K562 (cell line): ENCODE measurements at regions not wholly inside any gene's neighbourhood (a gene's known extent, or its start where the extent isn't known, plus 50 kb on each side); places are given as distances from the start of the nearest gene placed in this dataset.

Experiments used
- ATAC-seq: fragments of 200-7000 bp; cut with Tn5 transposase; 3 replicates; pipeline ENCODE4 v1.9.1; 2020; ENCODE audit warnings: moderate library complexity
- BruUV-seq: library from RNA; stranded (reverse); fragments of 400-500 nt; replicated peaks from 2 replicates; lab custom pipeline; 2021; lab: Mats Ljungman, UMichigan
- CTCF ChIA-PET: fragments of 300-600 bp; formaldehyde crosslinking; extraction: SDS; loops from one replicate; lab custom pipeline; 2021; ENCODE audit warnings: low intra/inter-chr PET ratio; lab: Yijun Ruan, JAX
- POLR2A ChIA-PET: fragments of 300-600, 350-650 bp; sonication (Branson Sonifier 250); formaldehyde crosslinking; extraction: SDS; loops from one replicate; lab custom pipeline; 2021; ENCODE audit warnings: antibody characterized with exemption, inconsistent platforms; lab: Yijun Ruan, JAX
- DNase-seq, 4 experiments: peaks; one replicate each; pipeline versions ENCODE4 v3.0.0 to v3.0.0-alpha.2; 2011 to 2018; ENCODE audit warnings: low spot score in 3 of 4, mixed read lengths in 3 of 4; ENCODE audit errors: extremely low read depth in 1 of 4
- FAIRE-seq: peaks from 2 replicates; lab custom pipeline; 2011; peaks lifted over from hg19 to GRCh38; lab: Jason Lieb, UNC
- H2AFZ ChIP-seq: 2 replicates; pipeline ENCODE4 v1.6.0; 2011; ENCODE audit warnings: low read depth, low read length, control low read depth, inconsistent platforms
- H3K27ac ChIP-seq: fragments of 200-600 bp; 3 replicates; pipeline ENCODE4 v1.8.0; 2011; ENCODE audit warnings: low read depth, mild to moderate bottlenecking, control low read depth, inconsistent platforms, low read length, moderate library complexity, mixed read lengths; ENCODE audit errors: extremely low read depth
- H3K27me3 ChIP-seq, 2 experiments: fragments of 300-600 bp in 1 of 2; 2 replicates in 1 of 2; 3 replicates in 1 of 2; pipeline versions ENCODE4 v1.6.0 to v1.8.0; 2011; ENCODE audit warnings: inconsistent platforms in 2 of 2, low read length in 2 of 2, mild to moderate bottlenecking in 1 of 2, mixed read lengths in 1 of 2, moderate library complexity in 1 of 2; ENCODE audit not compliant: control insufficient read depth in 2 of 2, insufficient read depth in 2 of 2
- H3K36me3 ChIP-seq: fragments of 300-600 bp; 3 replicates; pipeline ENCODE4 v1.8.0; 2011; ENCODE audit warnings: mild to moderate bottlenecking, low read length, inconsistent platforms; ENCODE audit not compliant: control insufficient read depth, insufficient read depth
- H3K4me1 ChIP-seq, 2 experiments: fragments of 200-600 bp in 1 of 2; replicated peaks in 1 of 2; 2 replicates in 1 of 2; 3 replicates in 1 of 2; pipeline versions ENCODE4 v1.5.1 to v1.8.0; 2011; ENCODE audit warnings: inconsistent platforms in 2 of 2, low read length in 2 of 2, mild to moderate bottlenecking in 1 of 2, mixed read lengths in 1 of 2, moderate library complexity in 1 of 2; ENCODE audit not compliant: control insufficient read depth in 2 of 2, insufficient read depth in 2 of 2
- H3K4me2 ChIP-seq: 2 replicates; pipeline ENCODE4 v1.6.1; 2011; ENCODE audit warnings: low read length, control low read depth, inconsistent platforms, mixed read lengths; ENCODE audit not compliant: insufficient read depth
- H3K4me3 ChIP-seq: fragments of 200-600 bp; sonication (generic), shearing (Covaris generic); 2 replicates; pipeline ENCODE4 v1.5.1; 2016; ENCODE audit warnings: control low read depth, inconsistent platforms
- H3K79me2 ChIP-seq: fragments of 200-600 bp; 3 replicates; pipeline ENCODE4 v1.8.0; 2011; ENCODE audit warnings: low read length, inconsistent platforms; ENCODE audit not compliant: control insufficient read depth, insufficient read depth
- H3K9ac ChIP-seq, 2 experiments: 2 replicates each; pipeline versions ENCODE4 v1.6.0 to v1.6.1; 2011; ENCODE audit warnings: low read depth in 2 of 2, low read length in 2 of 2, control low read depth in 1 of 2, inconsistent platforms in 1 of 2, mild to moderate bottlenecking in 1 of 2, mixed read lengths in 1 of 2; ENCODE audit not compliant: insufficient read depth in 1 of 2
- H3K9me1 ChIP-seq: one replicate; pipeline ENCODE4 v1.6.0; 2011; ENCODE audit warnings: inconsistent platforms, mild to moderate bottlenecking, low read length, moderate library complexity; ENCODE audit not compliant: control insufficient read depth, insufficient read depth
- H3K9me3 ChIP-seq: replicated peaks from 2 replicates; pipeline ENCODE4 v1.5.1; 2011; ENCODE audit warnings: low read depth, low read length, inconsistent platforms; ENCODE audit not compliant: control insufficient read depth, insufficient read depth
- H4K20me1 ChIP-seq: replicated peaks from 2 replicates; pipeline ENCODE4 v1.6.1; 2011; ENCODE audit warnings: low read length, inconsistent platforms, mixed read lengths; ENCODE audit not compliant: control insufficient read depth, insufficient read depth
- ASH1L ChIP-seq: fragments of 450-650 bp; IDR thresholded peaks from 2 replicates; pipeline ENCODE4 v1.6.1; 2018; ENCODE audit warnings: borderline replicate concordance, mild to moderate bottlenecking, low read depth; ENCODE audit not compliant: partially characterized antibody
- DIDO1 ChIP-seq: fragments of 450-650 bp; IDR thresholded peaks from 2 replicates; pipeline ENCODE4 v1.6.1; 2016; ENCODE audit warnings: low read depth, missing biosample characterization, missing genetic modification characterization
- KLF6 ChIP-seq: fragments of 250-450 bp; sonication (Bioruptor Pico); IDR thresholded peaks from 2 replicates; pipeline ENCODE4 v1.4.0; 2020; ENCODE audit warnings: mild to moderate bottlenecking, moderate library complexity, borderline replicate concordance
- POLR2A ChIP-seq: fragments of 450-650 bp; conservative IDR thresholded peaks from 2 replicates; pipeline ENCODE4 v1.6.1; 2016
- WGBS: fragments of 100-300 bp; shearing (Covaris generic); methylation state at CpG from one replicate; pipeline ENCODE4 v1.1.6; 2016; ENCODE audit warnings: low coverage, mixed read lengths; ENCODE audit not compliant: insufficient coverage; ENCODE audit errors: missing lambda C conversion rate; 5-methylcytosine and 5-hydroxymethylcytosine counted together
- in situ Hi-C: fragments of 300-500 bp; cut with MboI; formaldehyde crosslinking; loops from 4 replicates; pipeline ENCODE4 v1.15.0; 2018; ENCODE audit warnings: inconsistent platforms, mixed read lengths
- intact Hi-C: fragments of 100-400 bp; cut with micrococcal nuclease; formaldehyde crosslinking; loops from 2 replicates; pipeline ENCODE4 v1.14.2; 2022
- TF ChIP-seq, protein P1 (sequence below): fragments of 450-650 bp; formaldehyde crosslinking; IDR thresholded peaks from 2 replicates; pipeline ENCODE4 v1.4.0; 2022; ENCODE audit warnings: missing genetic modification characterization

DNA sequence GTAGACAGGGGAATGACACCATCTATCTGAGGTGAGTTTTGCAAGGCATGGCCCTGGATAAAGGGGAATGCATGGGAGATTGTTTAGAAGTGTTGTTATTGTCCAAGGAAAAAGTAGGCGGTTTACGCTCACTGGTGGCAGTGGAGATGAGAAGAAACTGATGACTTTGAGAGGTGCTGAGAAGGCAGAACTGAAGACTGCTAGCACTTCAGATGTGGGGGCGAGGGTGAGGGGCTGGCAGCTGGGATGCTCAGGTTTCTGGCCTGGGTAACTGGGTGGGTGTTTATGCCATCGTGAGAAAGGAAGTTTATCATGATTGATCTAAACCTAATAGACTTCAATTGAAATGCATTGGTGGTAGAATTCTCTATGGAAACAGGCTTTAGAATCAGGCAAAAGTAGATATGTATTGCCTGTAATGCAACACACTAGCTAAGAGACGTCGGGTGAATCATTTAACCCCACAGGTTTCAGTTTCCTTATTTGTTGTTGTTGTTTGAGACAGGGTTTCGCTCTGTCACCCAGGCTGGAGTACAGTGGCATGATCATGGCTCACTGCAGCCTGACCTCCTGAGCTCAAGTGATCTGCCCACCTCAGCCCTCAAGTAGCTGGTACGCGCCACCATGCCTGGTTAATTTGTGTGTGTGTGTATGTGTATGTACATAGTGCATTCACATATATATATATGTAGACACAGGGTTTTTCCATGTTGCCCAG lies 123.5 kb downstream of the SLC24A2 start:
- ATAC-seq (no peak), DNase-seq (no peak), FAIRE-seq (no peak)
- Histone ChIP-seq H3K27ac (no peak overlapping the region), H3K4me2 (no peak overlapping the region), H3K4me1 (no peaks in the 10 kb centered on the region; a peak in 1 of 5 replicates), H3K79me2 (no peaks in the 10 kb centered on the region), H4K20me1 (no peaks in the 10 kb centered on the region), H3K9ac (no peak overlapping the region), H3K4me3 (no peak overlapping the region), H3K9me1 (no peaks in the 10 kb centered on the region), H3K9me3 (no peaks in the 10 kb centered on the region), H3K36me3 (no peaks in the 10 kb centered on the region), H3K27me3 (no peaks in the 10 kb centered on the region), H2AFZ (no peak overlapping the region)
- CTCF ChIA-PET: no interaction called here
- no TSS peak for BruUV-seq
- POLR2A ChIA-PET: interaction anchor here (0.6 kb wide), 1 partner anchor 52 kb away, joined by 3 read pairs; no protein-coding TSS in a partner anchor
- in situ Hi-C loops (no loop called here), intact Hi-C loops (no loop called here)
- TF ChIP-seq DIDO1 (tag): no peak
- no peak for TF ChIP-seq KLF6 (CRISPR knock-in tag)
- TF ChIP-seq POLR2A: no peak
- no peak for TF ChIP-seq ASH1L
- TF ChIP-seq, protein P1, sequence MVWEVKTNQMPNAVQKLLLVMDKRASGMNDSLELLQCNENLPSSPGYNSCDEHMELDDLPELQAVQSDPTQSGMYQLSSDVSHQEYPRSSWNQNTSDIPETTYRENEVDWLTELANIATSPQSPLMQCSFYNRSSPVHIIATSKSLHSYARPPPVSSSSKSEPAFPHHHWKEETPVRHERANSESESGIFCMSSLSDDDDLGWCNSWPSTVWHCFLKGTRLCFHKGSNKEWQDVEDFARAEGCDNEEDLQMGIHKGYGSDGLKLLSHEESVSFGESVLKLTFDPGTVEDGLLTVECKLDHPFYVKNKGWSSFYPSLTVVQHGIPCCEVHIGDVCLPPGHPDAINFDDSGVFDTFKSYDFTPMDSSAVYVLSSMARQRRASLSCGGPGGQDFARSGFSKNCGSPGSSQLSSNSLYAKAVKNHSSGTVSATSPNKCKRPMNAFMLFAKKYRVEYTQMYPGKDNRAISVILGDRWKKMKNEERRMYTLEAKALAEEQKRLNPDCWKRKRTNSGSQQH (CRISPR knock-in tag): no peak
- 45% methylated on average over 8 of the region's 9 CpGs for WGBS
